Neuronal stem cell (in vitro differentiated cells): ENCODE measurements at regions not wholly inside any gene's neighbourhood (a gene's known extent, or its start where the extent isn't known, plus 50 kb on each side); places are given as distances from the start of the nearest gene placed in this dataset.
A peak's percentile ranks its signal among the peaks of the same experiment; 100 is the strongest.

Experiments
- DNase-seq: peaks from one replicate; pipeline ENCODE4 v3.0.0-alpha.2; 2013; ENCODE audit warnings: low spot score
- H2AFZ ChIP-seq: one replicate; pipeline ENCODE4 v1.6.1; 2013; ENCODE audit warnings: mild to moderate bottlenecking, low read length, inconsistent platforms
- H2AK5ac ChIP-seq: 2 replicates; pipeline ENCODE4 v1.6.1; 2013; ENCODE audit warnings: low read depth, mild to moderate bottlenecking, inconsistent platforms, low read length, moderate library complexity, mixed read lengths
- H2BK120ac ChIP-seq: 2 replicates; pipeline ENCODE4 v1.6.1; 2013; ENCODE audit warnings: low read depth, mild to moderate bottlenecking, inconsistent platforms, low read length, moderate library complexity, mixed read lengths
- H2BK12ac ChIP-seq: one replicate; pipeline ENCODE4 v1.6.1; 2013; ENCODE audit warnings: low read length, inconsistent platforms
- H2BK15ac ChIP-seq: 2 replicates; pipeline ENCODE4 v1.6.1; 2013; ENCODE audit warnings: mild to moderate bottlenecking, low read length, inconsistent platforms, mixed read lengths
- H2BK5ac ChIP-seq: one replicate; pipeline ENCODE4 v1.6.1; 2013; ENCODE audit warnings: inconsistent platforms, mild to moderate bottlenecking, low read length, moderate library complexity
- H3K14ac ChIP-seq: one replicate; pipeline ENCODE4 v1.6.1; 2013; ENCODE audit warnings: low read length, inconsistent platforms
- H3K18ac ChIP-seq: 2 replicates; pipeline ENCODE4 v1.6.1; 2013; ENCODE audit warnings: low read length, inconsistent platforms
- H3K23ac ChIP-seq: 2 replicates; pipeline ENCODE4 v1.6.1; 2013; ENCODE audit warnings: low read depth, mild to moderate bottlenecking, mixed read lengths, low read length, inconsistent platforms; ENCODE audit not compliant: poor library complexity
- H3K27ac ChIP-seq: replicated peaks from 3 replicates; pipeline ENCODE4 v1.5.1; 2013; ENCODE audit warnings: low read length, inconsistent platforms
- H3K27me3 ChIP-seq, 3 experiments: 2 replicates each; pipeline ENCODE4 v1.6.1; 2013; ENCODE audit warnings: low read length in 3 of 3, mild to moderate bottlenecking in 2 of 3, inconsistent platforms in 1 of 3, low read depth in 1 of 3, mixed read lengths in 1 of 3, moderate library complexity in 1 of 3; ENCODE audit not compliant: control insufficient read depth in 3 of 3, insufficient read depth in 3 of 3
- H3K36me3 ChIP-seq, 2 donors: replicated peaks in 1 of 2; 2 replicates each; pipeline ENCODE4 v1.6.1; 2013; ENCODE audit warnings: low read length in 2 of 2; ENCODE audit not compliant: control insufficient read depth in 2 of 2, insufficient read depth in 2 of 2
- H3K4ac ChIP-seq: 2 replicates; pipeline ENCODE4 v1.6.1; 2013; ENCODE audit warnings: inconsistent platforms, mild to moderate bottlenecking, low read length, moderate library complexity
- H3K4me1 ChIP-seq, 2 donors: 1 replicate in 1 of 2; 2 replicates in 1 of 2; pipeline ENCODE4 v1.6.1; 2013; ENCODE audit warnings: low read length in 2 of 2, low read depth in 1 of 2; ENCODE audit not compliant: control insufficient read depth in 2 of 2, insufficient read depth in 1 of 2
- H3K4me2 ChIP-seq: one replicate; pipeline ENCODE4 v1.6.1; 2013; ENCODE audit warnings: mild to moderate bottlenecking, low read length, inconsistent platforms; ENCODE audit not compliant: insufficient read depth, poor library complexity, severe bottlenecking
- H3K4me3 ChIP-seq, 2 donors: 2 replicates each; pipeline ENCODE4 v1.5.1; 2013; ENCODE audit warnings: low read length in 2 of 2, mild to moderate bottlenecking in 2 of 2, inconsistent platforms in 1 of 2, moderate library complexity in 1 of 2
- H3K79me1 ChIP-seq: one replicate; pipeline ENCODE4 v1.6.1; 2013; ENCODE audit warnings: low read depth, mild to moderate bottlenecking, inconsistent platforms, low read length, moderate library complexity
- H3K9ac ChIP-seq: one replicate; pipeline ENCODE4 v1.6.1; 2013; ENCODE audit warnings: mild to moderate bottlenecking, low read depth, low read length, inconsistent platforms; ENCODE audit not compliant: poor library complexity
- H3K9me3 ChIP-seq, 2 donors: replicated peaks in 1 of 2; 2 replicates each; pipeline versions ENCODE3 to v1.6.1; 2013; ENCODE audit warnings: low read length in 2 of 2, mild to moderate bottlenecking in 2 of 2, inconsistent platforms in 1 of 2, low read depth in 1 of 2, mixed read lengths in 1 of 2, moderate library complexity in 1 of 2; ENCODE audit not compliant: control insufficient read depth in 2 of 2, insufficient read depth in 1 of 2
- H4K8ac ChIP-seq: one replicate; pipeline ENCODE4 v1.6.1; 2013; ENCODE audit warnings: low read depth, mild to moderate bottlenecking, inconsistent platforms, low read length, moderate library complexity
- H4K91ac ChIP-seq: one replicate; pipeline ENCODE4 v1.6.1; 2013; ENCODE audit warnings: low read length, low read depth, mild to moderate bottlenecking, inconsistent platforms; ENCODE audit not compliant: poor library complexity
- WGBS, 2 donors: extraction: QIAGEN DNeasy Blood & Tissue Kit; methylation state at CpG; one replicate each; pipeline ENCODE4 v1.1.7; 2013; ENCODE audit warnings: missing lambda C conversion rate in 2 of 2, mixed read lengths in 1 of 2; ENCODE audit not compliant: insufficient read length in 2 of 2, insufficient replicate concordance in 1 of 2; ENCODE audit errors: extremely low coverage in 2 of 2; 5-methylcytosine and 5-hydroxymethylcytosine counted together

DNA sequence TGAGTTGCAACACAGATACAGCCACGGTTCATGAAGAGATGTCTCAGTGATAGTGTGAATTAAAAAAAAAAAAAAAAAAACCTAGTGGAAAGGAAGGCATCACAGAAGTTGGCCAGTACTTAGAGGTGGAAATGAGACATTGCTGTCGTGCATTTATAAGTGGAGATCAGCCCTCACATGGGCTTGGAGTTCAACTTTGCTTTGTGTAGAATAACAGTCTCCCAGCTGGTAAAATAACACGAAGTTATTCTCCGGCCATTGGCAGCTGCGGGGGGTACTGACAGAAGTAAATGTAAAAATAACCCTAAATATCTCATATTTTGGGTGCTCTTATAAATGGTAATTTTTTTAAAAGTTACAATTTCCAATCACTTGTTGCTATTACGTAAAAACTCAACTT, 98.8 kb upstream of the TMEM18 start:
- Histone ChIP-seq H2AFZ (no peak overlapping the region), H3K4me2 (no peak overlapping the region), H2BK120ac (no peak overlapping the region), H3K27ac (no peak overlapping the region), H3K36me3 (no peaks in the 10 kb centered on the region), H3K4me3 (no peak overlapping the region), H3K4ac (no peak overlapping the region), H2BK12ac (no peak overlapping the region), H3K9me3 (no peaks in the 10 kb centered on the region), H2BK15ac (no peak overlapping the region), H3K9ac (no peak overlapping the region), H4K8ac (no peak overlapping the region), H3K14ac (no peak overlapping the region), H4K91ac (no peak overlapping the region), H2BK5ac (no peak overlapping the region), H3K23ac (no peak overlapping the region), H2AK5ac (no peak overlapping the region), H3K79me1 (no peaks in the 10 kb centered on the region), H3K4me1 (peaks cover 0 to 18% of the 10 kb centered on the region in 2 donors), H3K27me3 (peaks cover 0 to 1% (median 0%) of the 10 kb centered on the region in 3 experiments), H3K18ac (no peak overlapping the region)
- no peak for DNase-seq
- WGBS, 2 donors, result no CpG with 5 or more reads among the region's 6 CpGs

DNA sequence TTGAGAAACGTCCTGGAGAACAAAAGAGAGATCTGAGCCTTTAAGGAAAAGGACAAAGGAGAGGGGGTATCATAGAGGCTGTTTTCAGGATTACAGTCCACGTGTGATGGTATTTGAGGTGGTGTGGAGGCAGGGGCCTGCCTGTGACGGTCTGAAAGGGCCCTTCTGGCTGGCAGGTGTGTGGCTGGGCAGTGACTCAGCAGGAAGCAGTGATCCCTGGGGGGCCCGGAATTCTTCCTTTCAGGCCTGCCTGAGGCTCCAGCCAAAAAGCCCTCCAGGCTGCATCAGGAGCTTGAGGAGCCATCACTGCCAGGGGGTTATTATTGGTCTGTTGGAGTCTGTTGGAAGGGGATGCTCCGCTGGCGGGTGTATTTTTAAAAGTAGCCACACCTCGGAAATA, 97.2 kb upstream of the TMEM18 start:
- Histone ChIP-seq H3K4ac (no peak overlapping the region), H2AFZ (no peak overlapping the region), H3K27ac (no peak overlapping the region), H3K36me3 (no peaks in the 10 kb centered on the region), H3K4me2 (no peak overlapping the region), H2BK120ac (no peak overlapping the region), H3K4me3 (no peak overlapping the region), H3K14ac (no peak overlapping the region), H4K91ac (no peak overlapping the region), H2BK12ac (no peak overlapping the region), H2AK5ac (no peak overlapping the region), H2BK5ac (no peak overlapping the region), H3K18ac (peak overlapping the region; percentile 39), H3K4me1 (peaks cover 0 to 17% of the 10 kb centered on the region in 2 donors), H3K27me3 (peaks cover 0 to 1% (median 0%) of the 10 kb centered on the region in 3 experiments), H3K9ac (no peak overlapping the region), H4K8ac (no peak overlapping the region), H3K23ac (no peak overlapping the region), H3K79me1 (no peaks in the 10 kb centered on the region), H2BK15ac (no peak overlapping the region), H3K9me3 (no peaks in the 10 kb centered on the region)
- WGBS, 2 donors, result no CpG with 5 or more reads among the region's 7 CpGs
- DNase-seq, result peak; percentile 11

DNA sequence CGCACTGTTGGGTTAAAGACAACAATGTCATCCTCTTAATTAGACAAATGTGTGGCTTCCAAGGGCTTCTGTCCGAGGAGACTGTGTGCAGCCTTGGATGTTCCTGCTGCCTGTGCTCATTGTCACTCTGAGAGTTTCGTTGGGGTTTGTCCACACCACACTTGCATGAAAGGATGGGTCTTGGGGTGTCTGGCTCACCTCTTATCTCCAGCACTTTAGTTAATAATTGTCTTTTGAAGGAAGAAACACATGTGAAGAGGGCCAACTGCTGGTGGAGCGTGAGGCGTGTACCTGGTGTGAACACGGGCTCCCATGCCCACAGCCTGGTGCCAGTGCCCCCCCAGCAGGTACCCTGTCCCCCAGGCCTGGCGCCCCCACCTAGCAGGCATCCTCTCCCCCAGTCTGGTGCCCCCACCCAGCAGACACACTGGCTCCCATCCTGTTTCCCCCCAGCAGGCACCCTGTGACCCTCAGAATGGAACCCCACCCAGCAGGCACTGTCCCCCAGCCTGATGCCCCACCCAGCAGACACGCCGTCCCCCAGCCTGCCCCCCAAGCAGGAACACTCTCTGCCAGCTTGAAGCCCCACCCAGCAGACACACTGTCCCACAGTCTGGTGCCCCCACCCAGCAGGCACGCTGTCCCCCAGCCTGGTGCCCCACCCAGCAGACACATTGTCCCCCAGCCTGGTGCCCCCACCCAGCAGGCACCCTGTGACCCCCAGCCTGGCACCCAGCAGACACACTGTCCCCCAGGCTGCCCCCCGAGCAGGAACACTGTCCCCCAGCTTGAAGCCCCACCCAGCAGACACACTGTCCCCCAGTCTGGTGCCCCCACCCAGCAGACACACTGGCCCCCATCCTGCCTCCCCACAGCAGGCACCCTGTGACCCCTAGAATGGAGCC, 96.3 kb upstream of the TMEM18 start:
- Histone ChIP-seq H3K4me2 (no peak overlapping the region), H3K18ac (peak overlapping the region; percentile 92), H4K8ac (no peak overlapping the region)

DNA sequence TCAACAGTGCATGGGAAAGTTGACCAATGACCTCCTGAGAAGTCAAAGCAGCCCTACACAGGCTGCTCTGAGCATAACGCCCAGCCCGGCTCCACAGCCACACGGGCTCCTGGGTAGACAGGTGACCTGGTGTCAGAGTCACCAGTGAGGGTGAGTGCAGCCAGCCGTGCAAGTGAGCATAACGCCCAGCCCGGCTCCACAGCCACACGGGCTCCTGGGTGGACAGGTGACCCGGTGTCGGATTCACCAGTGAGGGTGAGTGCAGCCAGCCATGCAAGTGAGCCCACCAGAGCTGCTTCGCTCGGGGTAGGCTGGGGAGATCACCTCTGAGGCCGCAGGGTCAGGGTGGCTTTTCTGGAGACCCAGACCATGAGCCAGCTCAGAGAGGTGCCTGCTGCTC, 94.3 kb upstream of the TMEM18 start:
- Histone ChIP-seq H3K9ac (no peak overlapping the region), H3K4me3 (no peak overlapping the region), H2BK5ac (no peak overlapping the region), H3K23ac (no peak overlapping the region), H3K27ac (no peak overlapping the region), H2AFZ (no peak overlapping the region), H2BK12ac (no peak overlapping the region), H4K91ac (no peak overlapping the region), H3K4me1 (peaks cover 0 to 17% of the 10 kb centered on the region in 2 donors), H2BK120ac (no peak overlapping the region), H3K18ac (peak overlapping the region; percentile 6), H3K9me3 (no peaks in the 10 kb centered on the region), H3K4ac (no peak overlapping the region), H2AK5ac (no peak overlapping the region), H3K4me2 (no peak overlapping the region), H3K14ac (no peak overlapping the region), H3K36me3 (no peaks in the 10 kb centered on the region), H2BK15ac (no peak overlapping the region), H4K8ac (no peak overlapping the region), H3K79me1 (no peaks in the 10 kb centered on the region), H3K27me3 (no peaks in the 10 kb centered on the region)
- no peak for DNase-seq
- WGBS, 2 donors, result no CpG with 5 or more reads among the region's 12 CpGs

More for the DNA sequence above, 96.3 kb upstream of the TMEM18 start:
- Histone ChIP-seq H3K79me1 (no peaks in the 10 kb centered on the region), H2AFZ (no peak overlapping the region), H3K36me3 (no peaks in the 10 kb centered on the region), H3K4me3 (no peak overlapping the region), H2BK120ac (no peak overlapping the region), H2BK12ac (peak overlapping the region; percentile 92), H2AK5ac (peak overlapping the region; percentile 82), H3K27ac (no peak overlapping the region), H3K4ac (no peak overlapping the region), H4K91ac (no peak overlapping the region), H2BK15ac (peak overlapping the region; percentile 54), H3K9me3 (no peaks in the 10 kb centered on the region), H3K4me1 (peaks cover 0 to 17% of the 10 kb centered on the region in 2 donors), H3K23ac (no peak overlapping the region), H3K9ac (no peak overlapping the region), H3K14ac (no peak overlapping the region), H2BK5ac (no peak overlapping the region), H3K27me3 (peaks cover 0 to 1% (median 0%) of the 10 kb centered on the region in 3 experiments)
- DNase-seq, result no peak
- no CpG with 5 or more reads among the region's 11 CpGs for WGBS, 2 donors
